GM18870 (cell line): ENCODE measurements at regions not wholly inside any gene's neighbourhood (a gene's known extent, or its start where the extent isn't known, plus 50 kb on each side); places are given as distances from the start of the nearest gene placed in this dataset.

Experiments used
- ATAC-seq: cut with Tn5 transposase; IDR thresholded peaks from one replicate; pipeline ENCODE4 v1.9.1; 2021; ENCODE audit warnings: moderate library complexity; ENCODE audit not compliant: unreplicated experiment

- no peak for ATAC-seq
Observed at GRCh38 chr13:47087241-47087640, 190.4 kb upstream of the HTR2A start.

GRCh38 chr13:47085346-47085745, 188.5 kb upstream of the HTR2A start:
- no peak for ATAC-seq

GRCh38 chr13:47081850-47082249, 185.0 kb upstream of the HTR2A start:
- ATAC-seq, result no peak

GRCh38 chr13:47081246-47081645, 184.4 kb upstream of the HTR2A start:
- ATAC-seq, result no peak

GRCh38 chr13:47080621-47081020, 183.8 kb upstream of the HTR2A start:
- no peak for ATAC-seq

- no peak for ATAC-seq
Observed at GRCh38 chr13:47076500-47076899, 179.6 kb upstream of the HTR2A start.

GRCh38 chr13:47069133-47069532, 172.3 kb upstream of the HTR2A start:
- ATAC-seq, result no peak

GRCh38 chr13:47067306-47067705, 170.5 kb upstream of the HTR2A start:
- ATAC-seq, result no peak

GRCh38 chr13:47066226-47066625, 169.4 kb upstream of the HTR2A start:
- ATAC-seq, result no peak

- ATAC-seq, result no peak
Observed at GRCh38 chr13:47064381-47064780, 167.5 kb upstream of the HTR2A start.

GRCh38 chr13:47049276-47049989, 152.6 kb upstream of the HTR2A start:
- ATAC-seq, result no peak

- ATAC-seq, result no peak
Observed at GRCh38 chr13:47046706-47047105, 149.9 kb upstream of the HTR2A start.

- ATAC-seq, result no peak
Observed at GRCh38 chr13:47044842-47045241, 148.0 kb upstream of the HTR2A start.

- no peak for ATAC-seq
Observed at GRCh38 chr13:47039106-47039505, 142.3 kb upstream of the HTR2A start.

- ATAC-seq, result no peak
Observed at GRCh38 chr13:47038188-47038587, 141.3 kb upstream of the HTR2A start.

- peak; percentile 100 for ATAC-seq
Observed at GRCh38 chr13:47036294-47037008, 139.6 kb upstream of the HTR2A start.

GRCh38 chr13:47033216-47033615, 136.4 kb upstream of the HTR2A start:
- ATAC-seq, result no peak

GRCh38 chr13:47027780-47028437, 131.1 kb upstream of the HTR2A start:
- no peak for ATAC-seq

- ATAC-seq, result no peak
Observed at GRCh38 chr13:47025791-47026447, 129.1 kb upstream of the HTR2A start.

GRCh38 chr13:47019977-47020376, 123.1 kb upstream of the HTR2A start:
- no peak for ATAC-seq

- no peak for ATAC-seq
Observed at GRCh38 chr13:47017476-47017875, 120.6 kb upstream of the HTR2A start.

- no peak for ATAC-seq
Observed at GRCh38 chr13:47008318-47008717, 111.5 kb upstream of the HTR2A start.
